GM20000 (cell line): ENCODE measurements at regions not wholly inside any gene's neighbourhood (a gene's known extent, or its start where the extent isn't known, plus 50 kb on each side); places are given as distances from the start of the nearest gene placed in this dataset.

ENCODE experiments used
- DNase-seq: peaks from one replicate; pipeline ENCODE4 v3.0.0; 2012; ENCODE audit warnings: low spot score
- CTCF ChIP-seq: IDR thresholded peaks from 2 replicates; pipeline ENCODE4 v1.5.1; 2012; ENCODE audit warnings: mild to moderate bottlenecking, control low read depth; ENCODE audit errors: extremely low read depth, missing control alignments

- TF ChIP-seq CTCF: no peak
- DNase-seq: no peak
Measured at GRCh38 chr1:114222920-114223319, 69.3 kb upstream of the SYT6 start.

DNA sequence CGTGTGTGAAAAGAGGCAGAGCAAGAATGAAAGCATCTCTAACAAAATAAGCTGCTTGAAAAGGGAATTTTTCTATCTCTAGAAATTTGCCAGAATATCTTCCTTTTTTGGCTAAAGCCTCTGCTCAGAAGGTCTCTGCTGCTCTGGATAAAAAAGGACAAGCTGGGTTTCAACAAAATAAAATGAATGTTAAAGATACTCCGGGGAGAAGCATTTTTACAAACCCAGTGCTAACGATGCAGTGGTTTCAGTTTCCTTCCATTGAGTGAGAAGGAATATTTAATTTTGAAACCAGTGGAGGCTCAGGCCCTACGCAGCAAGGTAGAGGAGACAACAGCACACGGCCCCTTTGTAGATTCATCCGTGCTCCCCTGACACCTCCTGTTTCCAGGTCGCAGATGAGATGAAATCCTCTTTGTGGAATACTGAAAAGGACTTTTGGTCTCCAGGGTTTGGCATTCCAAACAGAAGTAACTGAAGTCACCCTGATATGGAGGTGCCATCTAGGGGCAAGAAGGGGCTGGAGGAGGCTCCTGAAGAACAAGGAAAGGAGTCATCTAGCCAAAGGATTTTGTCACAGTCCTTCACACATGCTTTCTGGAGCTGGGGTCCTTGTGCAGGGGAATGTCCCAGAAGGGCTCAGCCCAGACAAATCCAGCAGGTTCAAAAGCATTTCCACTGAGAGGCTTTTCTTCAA, 65.7 kb upstream of the SYT6 start:
- TF ChIP-seq CTCF: no peak
- no peak for DNase-seq

DNA sequence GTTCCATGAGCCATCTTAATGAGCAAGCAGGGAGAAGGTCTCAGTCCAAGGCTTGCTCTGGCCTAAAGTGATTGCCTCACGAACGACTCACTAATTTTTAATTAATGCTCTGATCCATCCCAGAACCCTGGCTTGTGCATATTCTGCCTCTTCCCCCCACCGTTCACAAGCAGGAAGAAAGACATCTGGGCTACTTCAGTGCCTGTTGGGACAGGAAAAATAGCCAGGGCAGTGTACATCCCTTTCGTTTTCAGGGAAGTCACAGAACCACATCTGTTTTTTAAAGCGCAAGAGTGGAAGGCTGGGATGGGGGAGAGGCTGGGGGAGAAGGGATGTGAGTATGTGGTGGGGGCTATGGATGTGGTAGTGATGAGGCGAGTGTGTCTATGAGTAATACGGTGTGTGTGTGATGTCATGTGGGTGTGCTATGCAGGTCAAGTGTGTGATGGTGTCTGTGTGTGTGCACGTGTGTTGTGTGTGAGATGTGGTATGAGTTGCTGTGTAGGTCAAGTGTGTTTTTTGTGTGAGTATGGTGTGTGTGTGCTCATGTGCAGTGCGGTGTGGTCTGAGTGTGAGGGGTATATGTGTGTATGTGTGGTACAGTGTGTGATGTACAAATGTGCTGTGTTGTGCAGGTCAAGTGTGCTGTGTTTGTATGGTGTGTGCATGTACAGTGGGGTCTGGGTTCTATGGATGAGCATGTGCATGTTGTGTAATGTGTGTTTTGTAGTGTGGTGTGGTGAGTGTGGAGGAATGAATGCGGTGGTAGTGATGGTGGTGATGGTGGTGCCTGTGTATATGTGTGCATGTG, 64.9 kb upstream of the SYT6 start:
- TF ChIP-seq CTCF: no peak
- DNase-seq: no peak

DNA sequence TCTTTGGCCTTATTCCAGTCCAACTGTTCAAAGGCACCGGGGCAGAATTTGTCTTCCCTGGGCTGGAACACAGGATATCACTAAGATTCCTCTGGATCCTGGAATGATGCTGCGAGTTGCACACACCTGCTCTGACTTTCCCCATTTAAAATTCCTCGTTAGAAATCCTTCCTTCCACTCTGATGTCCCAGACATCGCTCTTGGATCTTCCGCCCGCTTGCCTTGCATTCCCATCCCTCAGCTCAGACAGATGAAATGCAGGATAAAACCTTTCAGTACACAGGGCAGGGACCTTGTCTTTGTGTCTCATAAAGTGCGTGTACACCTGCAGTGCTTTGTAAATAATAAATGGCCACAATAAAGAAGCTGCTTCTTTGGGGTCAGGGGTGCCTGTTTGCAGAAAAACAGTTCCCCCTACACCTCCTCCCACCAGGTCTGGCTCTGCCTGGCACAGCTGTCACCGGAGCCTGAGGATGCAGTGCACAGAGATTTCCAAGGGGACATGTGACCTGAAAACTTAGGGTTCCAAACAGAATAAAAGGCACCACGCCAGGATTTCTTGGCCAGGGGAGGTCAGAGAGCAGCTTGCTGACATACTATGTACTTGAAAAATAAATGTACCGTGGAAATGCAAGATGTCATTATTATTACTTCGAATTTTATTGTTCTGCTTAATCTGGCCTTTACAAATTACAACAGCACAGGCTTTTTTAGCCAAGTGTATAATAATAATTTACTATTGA, 62.9 kb upstream of the SYT6 start:
- no peak for DNase-seq

DNA sequence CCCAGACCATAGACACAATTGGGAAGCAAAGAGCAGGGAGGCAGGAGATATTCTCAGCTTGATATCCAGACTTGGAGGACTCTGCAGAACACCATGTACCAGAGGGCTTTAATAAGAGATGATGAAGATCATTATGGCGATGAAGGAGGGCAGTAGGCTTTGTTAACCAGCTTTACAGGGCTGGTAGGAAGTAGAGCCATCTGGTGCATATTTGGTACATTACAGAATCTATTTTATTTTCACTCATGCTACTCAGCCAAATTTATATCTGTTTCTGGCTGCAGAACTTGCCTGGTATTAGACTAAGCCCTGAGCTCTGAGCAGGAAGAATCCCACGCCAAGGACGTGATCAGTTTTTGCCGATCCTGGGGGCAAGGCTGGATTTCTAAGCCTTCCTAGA, 61.8 kb upstream of the SYT6 start:
- no peak for DNase-seq
- TF ChIP-seq CTCF: no peak

More for the DNA sequence above, 62.9 kb upstream of the SYT6 start:
- no peak for TF ChIP-seq CTCF

- TF ChIP-seq CTCF: no peak
- DNase-seq: no peak
Measured at GRCh38 chr1:114214016-114214415, 60.3 kb upstream of the SYT6 start.

- TF ChIP-seq CTCF: no peak
- DNase-seq: no peak
Measured at GRCh38 chr1:114209971-114210370, 56.3 kb upstream of the SYT6 start.
